HG03159 (cell line): ENCODE measurements at regions not wholly inside any gene's neighbourhood (a gene's known extent, or its start where the extent isn't known, plus 50 kb on each side); places are given as distances from the start of the nearest gene placed in this dataset.

Experiments
- ATAC-seq: cut with Tn5 transposase; IDR thresholded peaks from one replicate; pipeline ENCODE4 v1.9.1; 2021; ENCODE audit warnings: mild to moderate bottlenecking, moderate library complexity; ENCODE audit not compliant: unreplicated experiment

DNA sequence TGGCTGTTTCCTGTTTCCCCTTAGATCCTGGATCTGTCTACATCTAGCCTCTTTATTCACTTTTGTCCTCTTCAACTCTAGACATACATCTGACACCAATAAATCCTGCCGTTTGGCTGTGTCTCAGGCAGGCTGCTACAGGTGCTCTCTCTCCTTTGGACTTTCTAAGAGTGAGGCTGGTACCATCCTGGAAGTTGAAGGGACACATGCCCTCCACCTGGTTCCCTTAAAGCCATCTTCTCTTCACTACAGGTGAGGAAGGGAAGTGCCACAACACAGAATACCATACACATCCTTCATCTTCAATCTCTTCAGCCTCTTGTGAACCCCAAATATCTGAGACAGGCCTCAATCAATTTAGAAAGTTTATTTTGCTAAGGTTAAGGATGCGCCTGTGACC is 137.9 kb downstream of the BACH1 start:
- no peak for ATAC-seq

- no peak for ATAC-seq
Measured at GRCh38 chr21:29441651-29442050, 142.9 kb downstream of the BACH1 start.

GRCh38 chr21:29443411-29444010 is 144.8 kb downstream of the BACH1 start:
- ATAC-seq: no peak

- no peak for ATAC-seq
Measured at GRCh38 chr21:29448766-29449165, 150.0 kb downstream of the BACH1 start.

- no peak for ATAC-seq
Measured at GRCh38 chr21:29449306-29449950, 150.7 kb downstream of the BACH1 start.

DNA sequence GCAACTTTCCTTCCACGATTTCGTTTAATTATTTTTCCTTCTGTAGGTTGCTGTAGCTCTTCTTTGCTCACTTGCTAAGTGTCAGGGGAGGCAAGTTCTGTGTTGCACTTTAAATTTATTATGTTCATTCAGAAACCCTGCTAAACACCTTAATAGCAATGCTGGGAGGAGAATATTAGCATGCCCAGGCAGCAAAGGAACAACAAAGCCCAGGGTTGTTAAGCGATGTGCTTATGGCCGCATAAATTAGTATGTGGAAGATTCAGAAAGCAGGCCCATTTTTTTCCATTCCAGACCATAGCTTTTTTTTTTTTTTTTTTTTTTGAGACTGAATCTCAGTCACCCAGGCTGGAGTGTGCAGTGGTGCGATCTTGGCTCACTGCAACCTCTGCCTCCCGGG is 151.3 kb downstream of the BACH1 start:
- no peak for ATAC-seq

- no peak for ATAC-seq
Measured at GRCh38 chr21:29453511-29453910, 154.8 kb downstream of the BACH1 start.

DNA sequence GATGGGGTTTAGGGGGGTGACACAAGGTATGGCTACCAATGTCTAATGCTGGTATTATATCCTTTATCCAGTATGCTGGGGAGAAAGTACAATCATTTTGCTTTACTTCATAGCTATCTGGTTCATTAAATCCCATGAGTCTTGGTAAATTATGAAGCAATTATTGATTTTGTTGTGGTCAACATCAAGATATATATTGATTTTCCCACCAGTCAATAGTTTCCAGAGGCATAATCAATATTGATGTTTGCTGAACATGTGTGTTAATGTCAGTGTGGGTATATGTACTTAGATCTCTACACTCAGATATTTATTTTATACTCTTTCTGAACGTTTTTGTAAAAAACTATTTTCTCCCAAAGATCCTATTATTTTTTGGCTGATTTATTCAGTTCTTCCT is 155.5 kb downstream of the BACH1 start:
- ATAC-seq: no peak

DNA sequence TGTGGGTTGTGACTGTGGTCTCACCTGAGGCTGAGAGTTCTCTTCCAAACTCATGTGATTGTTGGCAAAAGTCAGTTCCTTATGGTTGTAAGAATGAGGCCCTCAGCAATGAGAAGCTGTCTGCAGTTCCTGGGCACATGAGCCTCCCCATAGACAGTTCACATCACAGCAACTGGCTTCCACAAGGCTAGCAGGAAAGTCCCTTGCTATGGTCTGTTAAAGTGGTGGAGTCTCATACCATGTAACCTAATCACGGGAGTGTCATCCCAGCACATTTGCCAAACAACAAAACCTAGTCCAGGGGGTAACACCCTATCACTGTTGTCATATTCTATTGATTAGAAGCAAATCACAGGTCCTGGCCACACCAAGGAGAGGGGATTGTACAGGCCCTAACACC is 163.8 kb downstream of the BACH1 start:
- ATAC-seq: no peak

- ATAC-seq: no peak
Measured at GRCh38 chr21:29465546-29465945, 166.8 kb downstream of the BACH1 start.

GRCh38 chr21:29466532-29466931 is 167.8 kb downstream of the BACH1 start:
- no peak for ATAC-seq

DNA sequence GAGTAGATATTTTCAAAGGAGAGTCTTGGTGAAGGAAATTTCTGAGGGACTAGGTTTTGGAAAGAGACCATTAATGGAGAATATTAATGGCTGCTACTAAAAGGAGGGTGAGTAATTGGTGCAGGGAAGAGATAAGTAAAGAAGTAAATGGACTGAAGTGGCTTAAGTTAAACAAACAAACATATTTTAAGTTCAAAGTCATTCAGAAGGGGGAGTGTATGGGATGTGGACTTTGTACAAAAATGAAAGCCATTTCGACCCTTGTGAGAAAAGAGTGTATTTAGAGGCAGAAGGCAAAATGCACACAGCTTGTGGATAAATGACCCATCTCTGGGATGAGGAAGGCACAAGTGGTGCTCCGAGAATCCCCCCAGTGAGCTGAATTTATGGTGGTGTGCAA is 171.7 kb downstream of the BACH1 start:
- ATAC-seq: no peak

DNA sequence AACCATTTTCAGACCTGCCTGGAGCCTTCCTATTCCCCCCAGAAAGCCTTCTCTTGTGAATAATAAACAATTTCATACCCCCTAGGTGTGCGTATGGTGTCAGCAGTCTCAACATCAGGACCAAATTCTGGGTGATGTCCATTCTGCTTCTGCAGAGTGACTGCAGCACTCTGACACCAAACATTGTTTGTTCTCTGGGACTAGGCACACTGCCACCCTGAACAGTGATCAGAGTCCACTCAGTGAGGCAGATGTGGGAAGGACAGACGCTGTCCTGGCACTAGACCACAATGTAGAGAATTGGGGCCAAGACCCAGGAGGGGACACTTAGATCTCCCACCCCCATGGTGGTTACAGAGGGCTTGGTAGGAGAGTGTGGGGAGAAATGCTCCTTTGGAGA is 175.1 kb downstream of the BACH1 start:
- ATAC-seq: no peak

- no peak for ATAC-seq
Measured at GRCh38 chr21:29475329-29475728, 176.6 kb downstream of the BACH1 start.

GRCh38 chr21:29477347-29477746 is 178.6 kb downstream of the BACH1 start:
- no peak for ATAC-seq

DNA sequence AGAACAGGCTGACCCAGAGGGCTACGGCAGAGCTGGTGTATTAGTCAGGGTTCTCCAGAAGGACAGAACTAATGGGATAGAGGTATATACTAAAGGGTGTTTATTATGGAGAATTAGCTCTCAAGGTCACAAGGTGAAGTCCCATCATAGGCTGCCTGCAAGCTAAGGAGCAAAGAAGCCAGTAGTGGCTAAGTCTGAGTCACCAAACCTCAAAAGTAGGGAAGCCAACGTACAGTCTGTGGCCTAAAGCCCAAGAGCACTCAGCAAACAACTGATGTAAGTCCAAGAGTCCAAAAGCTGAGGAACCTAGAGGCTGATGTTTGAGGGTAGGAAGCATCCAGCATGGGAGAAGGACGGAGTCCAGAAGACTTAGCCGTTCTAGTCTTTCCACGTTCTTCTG is 179.2 kb downstream of the BACH1 start:
- ATAC-seq: no peak

DNA sequence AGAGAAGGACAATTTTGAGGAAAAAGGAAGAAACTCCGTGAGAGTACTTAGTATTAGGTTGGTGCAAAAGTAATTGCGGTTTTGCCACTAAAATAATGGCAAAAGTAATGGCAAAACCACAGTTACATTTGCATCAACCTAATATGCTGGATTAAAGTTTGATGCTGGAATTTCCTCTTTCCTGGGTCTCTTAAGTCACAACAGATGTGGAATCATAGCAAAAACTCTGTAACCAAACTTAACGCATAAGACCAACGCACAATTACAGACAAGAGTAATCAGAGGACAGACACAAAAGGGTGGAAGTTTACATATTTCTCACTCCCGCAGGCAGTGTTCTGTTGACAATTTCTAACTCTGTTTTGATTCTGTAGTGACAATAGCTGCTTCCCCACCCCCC is 182.4 kb downstream of the BACH1 start:
- ATAC-seq: no peak

DNA sequence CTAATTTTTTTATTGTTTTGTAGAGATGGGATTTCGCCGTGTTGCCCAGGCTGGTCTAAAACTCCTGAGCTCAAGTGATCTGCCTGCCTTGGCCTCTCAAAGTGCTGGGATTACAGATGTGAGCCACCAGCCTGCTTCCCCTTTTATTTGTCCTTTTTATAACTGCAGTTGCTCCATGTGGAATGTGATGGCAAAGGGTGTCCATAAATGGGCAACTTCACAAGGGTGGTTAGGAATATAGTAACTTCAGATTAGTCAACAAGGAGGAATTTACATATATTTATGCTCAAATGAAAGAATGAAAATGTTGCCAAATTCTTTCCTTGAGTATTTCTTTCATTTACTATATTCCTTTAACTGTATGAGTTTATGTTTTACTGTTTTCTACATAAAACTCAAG is 182.9 kb downstream of the BACH1 start:
- ATAC-seq: no peak

- no peak for ATAC-seq
Measured at GRCh38 chr21:29486306-29486807, 187.6 kb downstream of the BACH1 start.
